GM21515 (cell line): ENCODE measurements at regions not wholly inside any gene's neighbourhood (a gene's known extent, or its start where the extent isn't known, plus 50 kb on each side); places are given as distances from the start of the nearest gene placed in this dataset.
"Not testable (repeated sequence)": the region's sequence is repeated elsewhere in the genome, so short reads cannot be mapped to it uniquely, and the experiment has no call there.

Experiments
- ATAC-seq: cut with Tn5 transposase; IDR thresholded peaks from one replicate; pipeline ENCODE4 v1.9.1; 2021; ENCODE audit not compliant: unreplicated experiment

DNA sequence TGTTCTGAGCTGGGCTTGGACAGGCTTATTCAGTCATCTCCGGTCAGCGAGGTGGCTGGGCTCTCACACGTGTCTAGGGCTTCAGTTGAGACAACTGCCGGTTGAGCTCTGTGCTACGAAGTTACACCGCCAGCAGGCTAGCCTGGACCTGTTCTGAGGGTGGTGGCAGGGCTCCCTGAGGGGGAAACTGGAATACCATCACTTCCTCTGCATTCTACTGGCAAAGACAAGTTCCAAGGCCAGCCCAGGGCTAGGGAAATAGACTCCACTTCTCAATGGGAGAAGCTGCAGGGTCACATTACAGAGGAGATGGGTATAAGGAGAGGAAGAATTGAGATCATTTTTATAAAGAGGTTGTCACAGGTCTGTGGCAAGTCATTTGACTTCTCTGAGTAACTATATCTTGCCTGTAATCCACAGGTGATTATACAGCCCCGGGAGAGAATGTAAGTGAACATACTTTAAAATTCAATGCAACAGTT, 106.8 kb upstream of the IL12A start:
- ATAC-seq: no peak

DNA sequence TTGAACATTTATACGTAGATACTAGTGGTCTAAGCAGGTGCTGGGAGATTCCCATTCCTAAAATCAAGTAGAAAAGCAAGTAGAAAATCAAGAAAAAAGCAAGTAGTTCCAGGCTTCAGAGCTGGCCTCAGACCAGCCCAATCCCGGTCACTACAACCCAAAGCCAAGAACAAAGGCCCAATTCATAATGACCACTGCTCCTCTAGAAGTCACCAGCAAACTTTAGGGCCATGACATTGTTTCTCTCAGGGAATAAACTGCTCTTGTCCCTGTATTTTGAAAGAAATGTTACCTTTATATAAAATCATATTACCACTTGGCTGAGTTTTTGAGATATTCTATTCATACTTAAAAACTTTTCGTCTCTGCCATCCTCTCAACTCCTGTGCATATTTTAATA, 106.3 kb upstream of the IL12A start:
- ATAC-seq: no peak

DNA sequence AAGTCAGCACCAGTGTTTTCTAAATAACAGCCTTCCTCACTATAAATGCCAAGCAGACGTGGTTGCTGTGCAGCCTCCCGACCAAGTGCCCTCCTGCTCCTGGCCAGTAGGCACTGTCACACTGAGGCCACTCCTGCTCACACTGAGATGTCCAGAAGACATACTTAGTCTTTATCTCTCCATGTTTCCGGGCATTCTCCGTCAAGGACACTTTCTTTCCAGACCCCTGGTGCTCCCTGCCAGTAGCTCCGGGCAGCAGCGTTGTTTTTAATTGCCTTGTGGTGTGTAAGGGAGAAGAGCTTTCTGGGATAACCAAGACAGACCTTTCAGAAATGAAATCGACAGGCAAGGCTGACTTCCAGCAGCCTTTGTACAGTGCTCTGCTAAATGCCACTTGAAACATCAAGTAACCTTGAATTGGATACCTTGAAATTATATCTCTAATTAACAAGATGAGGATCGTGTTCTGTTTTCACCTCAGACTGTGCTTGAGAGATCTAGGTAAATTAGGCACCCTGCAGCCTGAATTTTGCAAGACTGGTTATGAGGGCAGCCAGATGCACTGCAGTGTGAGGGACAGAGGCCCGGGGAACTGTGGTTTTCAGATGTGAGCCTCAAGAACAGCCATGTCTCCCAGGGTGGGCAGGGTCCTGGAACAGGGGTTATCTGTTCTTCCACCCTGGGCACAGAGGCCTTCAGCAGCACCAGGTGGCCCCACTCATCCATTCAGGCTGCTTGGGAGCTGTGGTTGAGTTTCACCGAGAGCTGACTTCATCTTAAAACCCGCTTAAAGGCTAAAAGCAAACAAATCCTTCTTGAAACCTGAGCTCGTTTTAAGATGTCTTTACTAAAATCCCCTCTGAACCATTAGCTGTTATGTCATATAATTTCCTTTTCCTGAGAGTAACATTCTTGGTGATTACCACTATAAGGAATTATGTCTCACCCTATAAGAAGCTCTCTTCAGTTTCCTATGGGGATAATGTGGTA, 105.5 kb upstream of the IL12A start:
- ATAC-seq: no peak

DNA sequence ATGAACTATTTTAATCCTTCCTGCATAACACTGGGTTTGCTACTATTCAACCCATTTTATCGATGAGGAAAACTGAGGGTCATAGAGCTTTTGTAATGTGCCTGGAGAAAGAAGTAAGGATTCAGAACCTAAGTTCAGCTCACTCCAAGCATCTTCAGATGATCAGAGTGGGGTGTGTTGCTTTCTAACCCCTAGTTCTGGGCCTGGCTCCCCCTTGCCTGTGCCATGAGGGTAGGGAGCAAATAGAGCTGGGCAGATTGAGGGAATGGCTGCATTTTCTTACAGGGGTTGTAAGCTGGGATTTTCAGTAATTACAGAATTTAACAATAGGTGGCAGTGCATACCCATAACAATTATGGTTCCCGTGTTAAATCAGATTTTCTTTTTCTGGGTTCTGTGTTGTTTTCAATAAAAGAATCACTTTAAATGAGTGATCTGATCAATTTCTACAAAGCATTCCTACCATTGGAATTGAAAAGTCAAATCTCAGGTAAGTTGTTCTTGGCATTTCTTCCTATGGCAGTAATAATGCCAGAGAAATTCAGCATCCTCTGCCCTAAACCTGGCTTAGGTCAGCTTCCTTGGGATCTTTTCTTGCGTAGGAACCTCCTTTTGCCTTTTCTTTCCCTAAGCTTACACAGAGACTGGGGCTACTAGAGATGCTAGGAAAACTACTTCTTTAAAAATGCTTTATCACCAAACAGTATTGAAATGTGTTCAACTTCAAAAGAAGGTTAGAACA, 103.8 kb upstream of the IL12A start:
- ATAC-seq: peak; percentile 52

DNA sequence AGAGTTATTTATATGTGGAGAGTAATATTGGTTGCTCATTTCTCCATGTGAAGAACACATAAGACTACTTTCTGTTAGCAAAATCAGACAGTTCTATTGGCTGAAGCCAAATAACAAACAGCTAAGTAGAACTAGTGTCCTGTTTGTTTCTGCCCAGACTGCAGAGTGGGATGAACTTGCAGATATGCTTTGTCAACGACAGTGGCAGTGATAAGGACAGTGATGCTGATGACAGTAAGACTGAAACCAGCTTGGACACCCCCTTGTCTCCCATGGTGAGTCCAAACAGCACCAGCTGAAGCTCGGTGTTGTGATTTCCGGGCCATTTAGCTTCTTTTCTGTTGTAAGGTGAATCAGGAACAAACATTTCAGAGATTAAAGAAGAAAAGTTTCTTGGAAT, 102.6 kb upstream of the IL12A start:
- peak; percentile 64 for ATAC-seq

DNA sequence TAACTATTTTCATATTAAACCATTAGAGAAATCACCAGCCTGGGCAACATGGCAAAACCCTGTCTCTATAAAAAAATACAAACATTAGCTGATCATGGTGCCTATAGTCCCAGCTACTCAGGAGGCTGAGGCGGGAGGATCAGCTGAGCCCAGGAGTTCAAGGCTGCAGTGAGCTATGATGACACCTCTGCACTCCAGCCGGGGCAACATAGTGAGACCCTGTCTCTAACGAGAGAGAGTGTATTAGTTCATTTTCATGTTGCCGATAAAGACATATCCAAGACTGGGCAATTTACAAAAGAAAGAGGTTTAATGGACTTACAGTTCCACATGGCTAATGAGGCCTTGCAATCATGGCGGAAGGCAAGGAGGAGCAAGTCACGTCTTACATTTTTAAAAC, 102.1 kb upstream of the IL12A start:
- ATAC-seq: not testable (repeated sequence)

DNA sequence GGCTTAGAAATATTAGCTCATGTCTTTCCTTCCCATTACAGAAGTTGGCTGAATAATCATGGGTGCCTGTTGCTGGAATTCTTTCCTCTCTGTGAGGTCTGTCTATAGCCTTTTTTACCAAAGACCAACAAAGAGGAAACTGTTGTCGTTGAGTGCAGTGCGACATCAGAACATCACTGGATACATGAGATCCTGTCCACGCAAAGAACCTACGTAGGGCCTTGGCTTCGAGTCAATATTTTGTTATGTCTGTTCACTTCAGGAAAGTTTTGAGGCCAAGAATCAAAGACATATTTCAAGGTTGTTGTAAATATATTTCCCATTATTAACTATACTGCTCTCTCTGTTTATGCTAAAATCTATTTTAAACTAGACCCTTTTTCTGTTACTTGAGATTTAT, 101.5 kb upstream of the IL12A start:
- ATAC-seq: no peak

DNA sequence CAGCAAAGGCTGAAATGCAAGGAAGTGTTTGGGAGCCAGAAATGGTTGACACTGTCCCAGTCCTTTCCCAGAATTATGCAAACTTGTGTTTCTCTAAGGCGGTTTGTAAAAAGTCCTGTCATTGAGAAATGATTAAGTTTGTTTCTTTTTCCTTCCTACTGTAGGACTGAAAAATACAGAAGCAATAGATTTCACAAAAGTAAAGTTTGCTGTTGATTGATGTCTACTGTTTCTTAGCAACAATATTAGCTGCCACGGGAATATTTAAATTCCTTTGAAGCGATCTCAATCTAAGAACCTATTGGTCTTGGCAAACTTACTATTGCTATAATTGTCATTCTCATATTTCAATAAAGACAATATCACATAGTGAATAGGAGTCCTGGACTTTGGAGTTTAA, 100.7 kb upstream of the IL12A start:
- ATAC-seq: no peak

DNA sequence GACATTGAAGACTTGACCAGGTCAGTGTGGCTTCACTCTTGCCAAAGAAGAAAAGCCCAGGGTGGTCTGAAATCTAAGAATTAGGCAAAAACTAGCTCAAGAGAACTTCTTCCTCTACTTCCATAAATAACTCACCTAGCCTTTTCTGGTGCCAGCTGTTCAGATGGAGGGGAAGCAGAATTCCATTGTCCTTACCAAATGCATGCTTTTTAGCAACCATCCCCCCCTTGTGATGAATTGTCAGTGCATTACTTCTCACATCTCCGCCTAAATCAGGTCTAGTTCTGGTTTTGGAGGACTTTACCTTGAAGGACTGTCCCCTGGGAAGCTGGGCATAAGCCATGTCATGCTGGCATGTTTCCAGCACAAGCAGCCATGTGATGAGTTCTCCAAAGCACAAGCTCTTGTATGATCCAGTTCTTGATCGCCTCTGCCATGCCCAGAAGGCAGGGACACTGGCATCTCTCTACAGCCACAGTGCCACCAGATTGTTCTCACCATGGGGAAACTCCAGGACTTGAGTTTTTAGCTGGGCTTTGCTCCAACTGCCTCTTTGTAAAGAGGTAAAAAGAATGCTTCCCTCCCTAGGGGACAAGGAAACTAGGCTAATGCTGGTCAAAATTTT, 96.4 kb upstream of the IL12A start:
- no peak for ATAC-seq

DNA sequence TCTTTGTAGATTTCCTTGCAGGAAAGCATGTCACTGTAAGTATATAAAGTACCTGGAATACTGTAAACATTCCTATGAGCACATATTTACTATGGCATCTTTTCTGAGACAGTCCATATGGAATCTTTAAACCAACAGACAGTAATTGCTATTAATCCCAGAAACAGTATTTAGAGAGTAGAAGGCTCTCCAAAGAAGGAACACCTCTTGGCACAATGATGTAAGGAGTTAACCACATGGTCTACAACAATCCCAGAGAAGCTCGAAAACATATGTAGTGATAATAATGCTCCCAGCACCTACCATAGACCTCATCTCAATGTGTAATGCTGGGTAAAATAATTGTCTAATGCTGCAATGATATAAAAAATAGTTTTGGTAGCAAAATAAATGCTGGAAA, 95.8 kb upstream of the IL12A start:
- ATAC-seq: no peak

DNA sequence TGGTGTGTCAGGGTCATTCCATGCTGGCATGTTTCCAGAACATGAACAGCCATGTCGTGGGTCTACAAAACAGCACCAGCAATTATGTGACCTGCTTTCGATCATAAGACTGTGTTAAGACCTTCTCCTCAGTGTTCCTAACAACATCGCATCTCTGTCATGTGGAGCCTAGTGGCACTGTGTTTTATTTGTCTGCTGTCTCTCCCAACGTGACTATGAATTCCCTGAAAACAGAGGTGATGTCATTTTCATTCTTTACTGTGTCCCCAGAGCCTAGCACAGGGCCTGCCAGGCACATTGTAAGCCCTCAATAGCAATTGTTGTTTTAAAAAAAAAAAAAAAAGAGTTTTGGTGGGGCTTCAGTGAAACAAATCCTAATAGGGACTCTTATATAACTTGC, 94.2 kb upstream of the IL12A start:
- ATAC-seq: no peak

DNA sequence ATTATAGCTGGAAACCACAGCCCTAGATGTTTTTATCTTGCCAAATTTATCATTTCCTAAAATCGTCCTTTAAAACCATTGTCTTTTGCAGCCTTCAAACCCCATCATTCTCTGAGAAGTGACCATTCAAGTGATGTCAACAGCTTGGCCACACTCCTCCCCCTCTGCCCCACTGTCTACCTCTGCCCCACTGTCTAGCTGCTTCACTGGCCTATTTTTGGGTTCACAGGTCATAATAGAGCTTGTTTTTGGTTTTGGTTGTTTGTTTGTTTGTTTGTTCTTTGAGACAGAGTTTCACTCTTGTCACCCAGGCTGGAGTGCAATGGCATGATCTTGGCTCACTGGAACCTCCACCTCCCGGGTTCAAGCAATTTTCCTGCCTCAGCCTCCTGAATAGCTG, 93.2 kb upstream of the IL12A start:
- ATAC-seq: no peak

DNA sequence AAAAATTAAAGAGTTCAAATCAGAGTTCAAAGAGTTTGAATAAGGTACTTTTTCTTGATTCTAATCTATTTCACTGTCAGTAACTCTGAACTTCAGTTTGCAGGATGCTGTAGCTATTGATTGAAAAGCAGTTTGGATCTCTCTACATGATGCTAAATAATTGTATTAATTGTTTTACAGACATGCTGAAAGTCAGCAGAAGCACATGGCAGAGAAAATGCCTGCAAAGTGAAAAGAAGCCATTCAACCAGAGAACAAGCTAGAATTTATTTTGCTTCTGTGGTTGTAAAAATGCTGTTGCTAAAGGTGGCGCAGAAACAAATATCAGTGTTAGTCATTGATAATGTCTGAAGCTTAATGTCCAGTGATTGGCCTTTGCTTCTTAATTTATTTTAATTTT, 92.1 kb upstream of the IL12A start:
- no peak for ATAC-seq

DNA sequence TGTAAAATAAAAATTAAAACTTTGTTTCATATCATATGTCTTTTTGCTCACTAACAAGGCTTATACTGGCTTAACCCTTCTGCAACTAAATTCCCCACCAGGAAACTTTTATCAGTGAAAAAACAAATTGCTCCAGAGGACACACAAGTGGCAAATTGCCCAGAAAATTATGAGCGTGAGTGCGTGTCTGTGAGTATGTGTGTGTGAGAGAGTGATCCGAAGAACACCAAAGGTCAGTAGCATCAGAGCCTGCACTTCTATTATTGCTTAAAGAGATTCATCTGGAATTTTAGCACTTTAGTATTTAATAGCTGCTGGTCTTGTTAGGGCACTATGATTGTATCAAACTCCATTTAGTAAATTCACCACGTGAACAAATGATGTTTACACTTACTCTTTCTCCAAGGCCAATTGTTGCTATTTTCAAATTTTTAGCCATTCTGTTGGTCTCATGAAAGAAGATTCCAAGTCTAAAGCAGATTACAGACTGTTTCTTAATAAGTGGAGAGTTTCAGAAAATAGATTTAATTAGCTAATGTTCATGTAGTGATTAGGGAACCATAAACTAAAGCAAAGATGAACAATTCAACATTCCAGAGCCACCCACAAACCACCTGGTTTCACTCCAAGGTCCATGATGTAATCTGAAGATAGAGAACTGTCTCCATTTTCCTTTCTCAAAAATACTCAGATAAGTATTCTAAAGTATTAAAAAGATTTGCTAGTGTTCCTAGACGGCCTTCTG, 91.1 kb upstream of the IL12A start:
- no peak for ATAC-seq

DNA sequence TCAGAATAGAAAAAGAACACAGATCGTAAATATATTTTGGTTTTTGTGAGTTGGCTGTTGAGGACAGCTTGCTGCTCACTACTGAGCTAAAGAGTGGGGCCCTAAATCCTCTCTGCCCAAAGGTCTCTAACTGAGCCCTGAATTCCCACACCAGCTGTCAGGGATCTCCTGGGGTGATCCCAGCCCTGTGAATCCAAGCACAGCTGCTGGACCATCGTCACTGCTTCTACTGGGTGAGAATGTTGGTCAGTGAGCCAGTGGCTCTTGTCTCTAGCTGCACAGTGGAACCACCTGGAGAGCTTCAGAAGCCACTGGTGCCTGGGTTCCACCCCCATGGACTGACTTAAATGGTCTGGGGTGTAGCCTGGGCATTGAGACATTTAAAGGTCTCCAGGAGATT, 90.5 kb upstream of the IL12A start:
- ATAC-seq: no peak

DNA sequence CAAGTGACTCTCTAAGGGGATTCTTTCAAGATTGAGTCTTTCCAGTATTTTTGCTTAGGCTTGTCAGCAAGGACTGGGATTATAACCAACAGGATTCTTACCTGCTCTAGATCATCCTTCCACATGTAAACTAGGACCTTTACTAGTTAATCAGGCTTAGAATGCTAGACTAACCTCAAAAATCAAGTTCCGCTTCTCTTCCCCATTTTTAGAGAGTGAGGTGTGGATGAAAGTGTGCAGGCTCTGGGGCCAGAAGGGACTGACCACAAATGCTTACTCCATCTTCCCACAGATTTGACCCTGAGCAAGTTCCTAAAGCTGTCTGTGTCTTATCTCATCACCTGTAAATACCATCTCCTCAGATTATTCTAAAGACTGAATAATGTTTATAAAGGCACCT, 89.5 kb upstream of the IL12A start:
- no peak for ATAC-seq

DNA sequence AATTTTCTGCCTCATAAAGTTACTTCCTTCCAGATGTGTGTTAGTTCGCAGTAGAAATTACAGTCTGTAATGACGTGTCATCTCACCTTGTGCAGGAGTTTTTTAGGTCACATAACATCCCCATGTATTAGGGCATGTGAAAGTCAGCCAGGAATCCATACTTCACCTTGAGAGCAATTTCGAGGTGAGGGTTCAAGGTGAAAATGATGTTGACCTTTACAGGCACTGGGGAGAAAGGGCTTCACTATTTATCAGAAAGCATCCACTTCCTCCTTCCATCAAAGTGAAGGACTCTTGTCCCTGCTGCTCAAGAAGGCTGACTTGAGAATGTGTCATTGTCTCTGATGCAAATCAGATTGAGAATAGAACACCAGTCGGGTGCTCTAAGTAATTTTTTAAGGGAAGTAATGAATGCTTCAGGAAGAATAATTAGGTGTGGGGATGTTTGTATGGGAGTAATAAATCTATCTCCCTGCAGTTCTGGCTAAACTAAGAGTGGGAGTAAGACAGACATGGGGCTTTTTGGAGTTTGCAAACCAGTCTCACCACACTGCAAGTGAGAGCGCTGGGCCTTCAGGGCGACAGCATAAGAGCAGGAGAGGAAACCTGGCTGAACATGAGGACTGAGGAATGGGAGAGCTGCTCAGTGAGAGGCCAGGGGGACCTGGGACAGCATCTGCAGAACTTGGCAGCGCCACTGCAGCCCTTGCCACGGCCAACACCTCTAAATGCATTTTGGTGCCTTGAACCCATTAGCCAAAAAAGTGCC, 85.9 kb upstream of the IL12A start:
- ATAC-seq: peak; percentile 61

DNA sequence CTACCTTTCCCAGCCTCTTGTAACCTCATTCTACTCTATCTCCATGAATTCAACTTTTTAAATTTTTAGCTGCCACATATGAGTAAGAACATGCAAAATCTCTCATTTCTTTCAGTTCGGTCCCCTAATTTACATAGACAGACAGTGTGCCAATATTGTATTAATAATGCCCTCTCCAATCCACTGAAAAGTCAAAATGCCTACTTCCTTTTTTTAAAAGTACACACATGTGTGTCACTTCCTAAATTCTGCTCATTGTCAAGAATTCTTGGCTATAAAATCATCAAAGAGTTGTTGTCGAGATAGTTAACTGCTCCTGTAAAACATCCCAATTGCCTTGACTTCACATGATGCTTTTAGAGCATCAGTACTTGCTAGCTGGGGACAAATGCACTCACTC, 84.2 kb upstream of the IL12A start:
- ATAC-seq: no peak

DNA sequence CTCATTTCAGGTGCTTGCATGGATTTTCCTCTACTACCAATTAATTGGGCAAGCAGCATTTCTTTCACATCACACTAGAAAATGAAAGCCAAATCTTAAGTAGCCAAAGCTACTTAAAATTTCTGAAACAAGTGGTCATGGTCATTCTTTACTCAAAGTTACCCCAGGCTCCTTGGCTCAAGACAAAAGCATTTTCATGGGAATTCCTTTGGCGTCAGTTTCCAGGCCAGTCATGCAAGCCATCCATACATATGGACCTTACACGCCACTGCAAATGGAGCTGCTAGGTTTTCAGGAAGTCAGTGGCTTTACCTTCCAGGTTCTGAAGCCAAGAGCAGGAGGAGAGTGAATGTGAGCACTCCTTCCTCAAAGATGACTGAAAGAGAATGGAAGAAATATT, 83.7 kb upstream of the IL12A start:
- no peak for ATAC-seq

DNA sequence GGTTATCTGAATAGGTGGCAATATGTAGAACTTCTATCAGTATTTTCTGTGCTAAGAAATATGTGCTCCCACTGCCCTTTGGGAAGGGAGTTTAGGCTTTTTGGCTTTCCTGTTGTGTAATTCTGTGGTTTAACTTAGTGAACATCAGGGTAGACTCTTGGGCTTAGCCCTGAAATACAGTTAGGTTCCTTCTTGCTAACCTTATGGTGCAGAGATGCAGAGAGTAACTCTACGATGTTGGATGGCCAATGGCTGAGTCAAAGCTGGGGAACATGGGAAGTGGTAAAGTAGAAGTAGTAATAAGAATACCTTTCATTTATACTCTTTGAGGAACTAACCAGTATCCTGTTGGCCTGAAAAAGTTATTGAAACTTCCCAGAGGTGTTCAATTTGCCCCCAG, 80.8 kb upstream of the IL12A start:
- no peak for ATAC-seq
